PFSK-1 (cell line): ENCODE measurements at regions not wholly inside any gene's neighbourhood (a gene's known extent, or its start where the extent isn't known, plus 50 kb on each side); places are given as distances from the start of the nearest gene placed in this dataset.

ENCODE experiments used
- FOXP2 ChIP-seq: optimal IDR thresholded peaks from 2 replicates; pipeline ENCODE3; 2011; ENCODE audit warnings: borderline replicate concordance, control low read depth, inconsistent platforms; ENCODE audit not compliant: insufficient read depth; ENCODE audit errors: extremely low read length, extremely low read depth
- POLR2AphosphoS5 ChIP-seq: IDR thresholded peaks from 2 replicates; pipeline ENCODE4 v1.6.1; 2012; ENCODE audit warnings: low read depth, mild to moderate bottlenecking, control low read depth, low read length, moderate library complexity
- REST ChIP-seq, 2 experiments: IDR thresholded peaks; 2 replicates each; pipeline versions ENCODE4 v1.6.1 to v1.8.0; 2011 to 2012; ENCODE audit warnings: low read depth in 2 of 2, low read length in 2 of 2, control low read depth in 1 of 2, inconsistent platforms in 1 of 2, mild to moderate bottlenecking in 1 of 2, moderate library complexity in 1 of 2; ENCODE audit not compliant: insufficient read depth in 1 of 2
- SIN3A ChIP-seq: IDR thresholded peaks from 2 replicates; pipeline ENCODE4 v1.6.1; 2012; ENCODE audit warnings: mild to moderate bottlenecking, low read length, moderate library complexity, borderline replicate concordance; ENCODE audit not compliant: insufficient read depth
- TAF1 ChIP-seq: IDR thresholded peaks from 2 replicates; pipeline ENCODE4 v1.6.1; 2012; ENCODE audit warnings: low read length, control low read depth, borderline replicate concordance; ENCODE audit not compliant: insufficient read depth

GRCh38 chr21:27837936-27838335 lies 871.0 kb upstream of the ADAMTS5 start:
- TF ChIP-seq REST (IDR thresholded peaks at IDR 0.05; ENCODE audit: insufficient read depth in 1 of 2, low read depth in 2 of 2, low read length in 2 of 2): no peak
- no peak for TF ChIP-seq TAF1
- TF ChIP-seq POLR2AphosphoS5: no peak
- TF ChIP-seq SIN3A: no peak
- TF ChIP-seq FOXP2: no peak

- TF ChIP-seq TAF1 (no peak), REST (IDR thresholded peaks at IDR 0.05; ENCODE audit: insufficient read depth in 1 of 2, low read depth in 2 of 2, low read length in 2 of 2) (no peak), POLR2AphosphoS5 (no peak), SIN3A (no peak), FOXP2 (no peak)
Observed at GRCh38 chr21:27833298-27833697, 866.4 kb upstream of the ADAMTS5 start.

- TF ChIP-seq REST (IDR thresholded peaks at IDR 0.05; ENCODE audit: insufficient read depth in 1 of 2, low read depth in 2 of 2, low read length in 2 of 2) (no peak), SIN3A (no peak), POLR2AphosphoS5 (no peak), FOXP2 (no peak), TAF1 (no peak)
Observed at GRCh38 chr21:27831816-27832569, 865.1 kb upstream of the ADAMTS5 start.

- no peak for TF ChIP-seq TAF1
- TF ChIP-seq FOXP2: no peak
- no peak for TF ChIP-seq POLR2AphosphoS5
- TF ChIP-seq REST (IDR thresholded peaks at IDR 0.05; ENCODE audit: insufficient read depth in 1 of 2, low read depth in 2 of 2, low read length in 2 of 2): no peak
- TF ChIP-seq SIN3A: no peak
Observed at GRCh38 chr21:27831177-27831576, 864.3 kb upstream of the ADAMTS5 start.

- TF ChIP-seq REST (IDR thresholded peaks at IDR 0.05; ENCODE audit: insufficient read depth in 1 of 2, low read depth in 2 of 2, low read length in 2 of 2): no peak
- TF ChIP-seq FOXP2: no peak
- TF ChIP-seq SIN3A: no peak
- no peak for TF ChIP-seq TAF1
- TF ChIP-seq POLR2AphosphoS5: no peak
Observed at GRCh38 chr21:27827972-27828371, 861.1 kb upstream of the ADAMTS5 start.
